Stimulated activated CD8-positive, alpha-beta memory T cell treated with anti-CD3 and anti-CD28 coated beads, Interleukin-7, amount 100 ng/mL, for 4 hours (primary cell): ENCODE measurements at regions not wholly inside any gene's neighbourhood (a gene's known extent, or its start where the extent isn't known, plus 50 kb on each side); places are given as distances from the start of the nearest gene placed in this dataset.

Experiments used
- DNase-seq, 2 donors: peaks; one replicate each; pipeline ENCODE4 v3.0.0-alpha.2; 2020; ENCODE audit warnings: low read depth in 2 of 2

DNA sequence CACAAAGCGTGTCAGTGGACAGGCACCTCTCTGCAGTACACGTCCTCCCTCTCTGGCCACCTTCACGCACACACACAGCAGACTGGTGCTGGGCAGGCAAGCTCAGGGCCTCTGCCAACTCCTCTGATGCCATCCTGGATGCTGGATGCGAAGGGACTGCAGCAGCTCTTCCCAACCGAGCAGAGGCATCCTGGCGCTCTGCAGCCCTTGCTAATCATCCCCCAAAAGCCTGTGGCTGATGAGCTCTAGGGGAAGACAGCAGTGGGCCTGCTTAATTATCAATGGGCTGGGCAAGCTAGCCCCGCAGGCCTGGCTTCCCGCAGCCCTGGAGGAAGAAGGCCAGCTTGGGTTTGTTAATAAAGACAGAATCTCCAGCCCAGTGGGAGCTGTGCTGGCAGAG, 71.3 kb upstream of the TEX51 start:
- no peak for DNase-seq

- no peak for DNase-seq
Measured at GRCh38 chr2:126828051-126828450, 70.6 kb upstream of the TEX51 start.

GRCh38 chr2:126828491-126828890, 70.2 kb upstream of the TEX51 start:
- DNase-seq: no peak

DNA sequence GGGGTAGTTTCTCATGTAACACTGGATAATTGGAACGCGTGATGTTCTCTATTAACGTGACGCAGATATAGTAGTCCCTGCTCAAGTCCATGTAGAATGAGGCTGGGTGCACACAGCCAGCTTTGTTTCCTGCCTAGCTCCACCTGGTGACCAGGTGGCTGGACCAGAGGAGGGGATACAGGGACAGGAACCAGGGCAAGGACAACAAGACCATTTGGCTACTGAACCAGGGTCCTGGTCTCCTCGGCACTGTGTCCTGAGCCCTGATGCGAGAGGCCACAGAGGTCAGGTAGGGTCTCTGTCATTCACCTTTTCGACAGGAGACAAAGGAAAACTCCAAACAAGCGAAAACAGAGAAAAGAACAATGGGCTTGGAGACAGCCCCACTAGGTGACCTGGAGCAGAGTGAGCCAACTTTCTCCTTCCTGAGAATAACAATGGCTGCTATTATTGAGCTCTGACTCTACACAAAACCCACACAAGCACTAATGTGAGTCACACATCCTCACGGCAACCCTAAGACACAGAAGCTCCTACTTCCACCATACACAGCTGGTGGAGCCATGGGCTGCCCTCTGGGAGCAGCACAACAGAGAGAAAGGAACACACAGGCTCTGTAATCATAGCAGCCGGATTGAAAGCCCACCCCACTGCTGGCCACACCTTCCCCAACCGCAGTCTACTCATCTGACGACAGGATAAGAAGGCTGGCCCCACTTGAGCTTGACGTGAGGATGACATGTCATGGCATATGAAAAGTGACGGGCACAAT, 67.3 kb upstream of the TEX51 start:
- no peak for DNase-seq

GRCh38 chr2:126832014-126832413, 66.7 kb upstream of the TEX51 start:
- DNase-seq: no peak

DNA sequence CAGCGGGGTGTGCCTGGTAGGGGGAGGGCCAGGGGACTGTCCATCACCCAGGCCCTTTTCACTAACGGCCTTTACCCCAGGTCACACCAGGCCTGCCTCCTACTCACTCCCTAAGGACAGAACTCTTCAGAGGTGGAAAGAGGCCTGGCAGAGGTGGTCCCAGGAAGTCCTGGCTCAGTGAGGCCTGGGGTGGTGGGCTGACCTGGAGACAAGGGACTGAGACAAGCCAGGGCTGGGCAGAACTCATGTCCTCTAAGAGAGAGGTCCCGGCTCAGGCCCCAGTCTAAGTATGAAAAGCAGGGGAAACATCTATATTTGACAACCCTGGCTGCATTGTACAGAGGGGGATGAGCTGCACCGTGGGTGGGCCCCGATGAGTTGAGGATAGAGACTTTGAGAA, 65.9 kb upstream of the TEX51 start:
- DNase-seq: no peak

DNA sequence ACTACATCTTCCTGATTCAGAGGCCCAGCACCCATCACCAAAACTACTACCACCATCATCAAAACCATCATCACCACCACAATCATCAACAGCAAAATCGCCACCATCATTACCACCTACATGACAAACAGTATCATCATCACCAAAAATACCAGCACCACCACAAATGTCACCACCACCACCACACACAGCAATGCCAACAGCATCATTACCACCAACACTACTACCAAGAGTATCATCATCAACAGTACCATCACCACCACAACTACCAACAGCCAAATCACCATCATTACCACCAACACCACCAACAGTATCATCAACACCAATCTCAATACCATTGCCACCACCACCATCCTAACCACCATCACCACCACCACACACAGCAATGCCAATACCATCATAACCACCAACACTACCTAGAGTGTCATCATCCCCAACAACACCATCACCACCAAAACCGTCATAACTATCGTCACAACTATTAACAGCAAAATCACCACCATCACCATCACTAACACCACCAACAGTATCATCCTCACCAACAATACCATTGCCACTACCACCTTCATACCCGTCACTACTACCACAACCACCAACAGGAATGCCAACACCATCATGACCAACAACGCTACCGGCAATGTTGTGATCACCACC, 64.6 kb upstream of the TEX51 start:
- DNase-seq: no peak

GRCh38 chr2:126835261-126835660, 63.4 kb upstream of the TEX51 start:
- DNase-seq: no peak

DNA sequence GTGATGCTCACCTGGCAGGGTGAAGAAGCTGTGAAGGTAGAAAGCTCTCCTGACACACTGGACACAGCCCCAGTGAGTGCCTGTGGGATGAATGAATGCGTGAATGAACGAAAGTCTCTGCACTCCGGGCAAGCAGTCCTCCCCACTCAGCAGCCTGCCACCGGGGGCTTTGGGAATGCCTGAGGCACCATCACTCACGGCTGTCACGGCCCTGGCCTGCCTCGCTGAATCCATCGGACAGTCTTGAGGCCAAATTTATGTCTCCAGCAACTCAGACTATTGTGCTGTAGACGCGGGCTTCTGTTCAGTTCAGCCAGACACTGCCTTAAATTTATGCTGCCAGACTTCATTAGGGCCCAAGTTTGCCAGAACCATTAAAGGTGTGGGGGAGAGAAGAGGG, 62.9 kb upstream of the TEX51 start:
- no peak for DNase-seq

DNA sequence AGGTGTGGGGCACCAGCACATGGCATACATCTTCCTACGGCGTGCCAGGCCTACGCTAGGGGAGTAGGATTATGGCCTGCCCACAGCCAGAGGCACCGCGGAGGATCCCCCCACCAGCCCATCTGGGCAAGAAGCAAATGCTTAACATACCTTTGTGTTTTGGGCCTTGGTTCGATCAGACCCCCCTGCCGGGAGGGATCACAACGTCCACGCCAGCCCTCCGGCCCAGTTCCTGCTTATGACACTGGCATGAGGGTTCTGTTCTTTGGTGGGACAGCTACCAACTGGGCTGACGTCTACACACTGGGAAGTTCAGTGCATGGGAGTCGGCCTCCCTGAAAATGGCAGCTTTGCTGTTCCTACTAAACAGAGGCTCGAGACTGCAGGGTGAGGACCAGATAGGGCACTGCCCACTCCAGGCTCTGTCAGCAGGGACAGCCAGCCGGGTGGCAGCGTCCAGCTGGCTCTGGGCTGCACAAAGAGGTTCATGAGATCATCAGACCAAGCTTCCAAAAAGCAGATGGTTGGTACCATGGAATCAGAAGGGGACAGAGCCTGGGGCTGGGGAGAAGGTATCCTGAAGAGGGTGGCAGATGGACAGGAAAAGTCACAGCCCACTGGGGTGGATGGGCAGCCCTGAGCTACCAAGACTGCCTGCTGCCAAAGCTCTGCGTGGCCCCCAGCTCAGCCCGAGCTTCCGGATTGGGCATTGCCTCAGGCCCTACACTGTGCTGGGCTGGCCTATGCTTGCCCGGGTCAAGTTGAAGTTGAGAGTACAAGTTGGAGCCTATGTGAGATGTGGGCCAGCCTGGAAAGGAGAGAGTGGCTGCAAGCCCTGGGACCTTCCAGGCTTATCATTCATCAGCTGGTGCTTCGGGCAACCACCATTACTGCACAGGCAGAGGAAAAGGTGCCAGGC, 61.7 kb upstream of the TEX51 start:
- DNase-seq: no peak

DNA sequence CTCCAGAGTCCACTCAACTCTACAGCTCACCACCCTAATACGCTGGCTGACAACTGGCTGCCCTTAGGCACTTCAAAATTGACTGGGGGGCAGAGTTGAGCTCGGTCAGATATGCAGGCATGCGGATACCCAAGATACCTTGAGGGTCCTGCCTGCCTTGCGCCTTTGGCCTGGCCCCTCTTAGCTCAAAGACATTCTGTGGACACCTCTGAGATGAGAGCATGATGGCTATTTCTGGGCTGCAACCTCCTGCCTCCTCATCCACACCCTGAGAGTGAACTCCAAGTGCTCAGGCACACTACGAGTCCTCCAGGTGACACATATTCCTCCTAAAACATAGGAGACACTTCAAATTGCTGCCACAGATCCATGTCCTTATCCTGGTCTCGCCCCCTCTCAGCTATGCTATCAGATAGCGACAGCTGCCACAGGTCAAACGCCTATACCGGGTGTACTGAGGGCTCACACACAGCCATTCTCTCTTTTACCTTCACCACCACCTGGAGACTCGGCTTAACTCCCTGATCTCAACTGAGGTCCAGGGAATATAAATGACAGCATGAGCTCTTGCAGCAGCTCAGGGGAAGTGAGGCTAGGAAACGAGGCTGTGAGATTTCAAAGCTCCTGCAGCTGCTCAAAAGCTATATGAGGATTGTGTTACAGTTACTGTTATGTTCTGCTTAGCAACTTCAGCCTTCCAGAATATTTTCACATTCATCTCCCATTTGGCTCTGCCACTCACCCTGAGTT, 60.5 kb upstream of the TEX51 start:
- DNase-seq: no peak

GRCh38 chr2:126838716-126838985, 60.0 kb upstream of the TEX51 start:
- DNase-seq: no peak

DNA sequence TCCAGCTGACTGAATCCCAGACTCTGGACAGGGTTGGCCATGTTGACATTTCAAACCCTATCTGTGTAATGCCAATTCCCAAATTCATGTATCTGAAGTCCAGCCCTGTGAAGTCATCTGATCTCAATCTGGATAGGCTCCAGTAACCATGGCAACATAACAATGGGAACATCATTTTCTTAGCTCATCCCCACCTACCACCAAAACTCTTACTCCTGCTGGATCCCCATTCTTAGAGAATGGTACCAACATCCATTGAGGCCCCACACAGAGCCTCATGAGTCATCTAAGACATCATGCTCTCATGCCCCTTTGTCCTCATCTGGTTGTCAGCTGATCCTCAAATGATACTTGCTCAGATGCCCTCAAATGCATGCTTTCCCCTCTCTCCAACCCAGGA, 58.9 kb upstream of the TEX51 start:
- no peak for DNase-seq

GRCh38 chr2:126843081-126843480, 55.6 kb upstream of the TEX51 start:
- no peak for DNase-seq

- DNase-seq: no peak
Measured at GRCh38 chr2:126846241-126846640, 52.4 kb upstream of the TEX51 start.
